GM10248 (cell line): ENCODE measurements at regions not wholly inside any gene's neighbourhood (a gene's known extent, or its start where the extent isn't known, plus 50 kb on each side); places are given as distances from the start of the nearest gene placed in this dataset.

ENCODE experiments used
- CTCF ChIA-PET: fragments of 300-600 bp; sonication (Branson Sonifier 250); formaldehyde crosslinking; extraction: SDS; loops from one replicate; lab custom pipeline; 2021; ENCODE audit warnings: antibody characterized with exemption; lab: Yijun Ruan, JAX
- POLR2A ChIA-PET: fragments of 350-650 bp; sonication (Branson Sonifier 250); formaldehyde crosslinking; extraction: SDS; loops from one replicate; lab custom pipeline; 2020; ENCODE audit warnings: antibody characterized with exemption; lab: Yijun Ruan, JAX
- DNase-seq: peaks from one replicate; pipeline ENCODE4 v3.0.0; 2012; ENCODE audit errors: extremely low spot score
- TF ChIP-seq, protein P1 (sequence below): IDR thresholded peaks from 2 replicates; pipeline ENCODE4 v1.5.1; 2012; ENCODE audit warnings: mild to moderate bottlenecking, low read depth; ENCODE audit errors: extremely low read depth, missing control alignments, control extremely low read depth

DNA sequence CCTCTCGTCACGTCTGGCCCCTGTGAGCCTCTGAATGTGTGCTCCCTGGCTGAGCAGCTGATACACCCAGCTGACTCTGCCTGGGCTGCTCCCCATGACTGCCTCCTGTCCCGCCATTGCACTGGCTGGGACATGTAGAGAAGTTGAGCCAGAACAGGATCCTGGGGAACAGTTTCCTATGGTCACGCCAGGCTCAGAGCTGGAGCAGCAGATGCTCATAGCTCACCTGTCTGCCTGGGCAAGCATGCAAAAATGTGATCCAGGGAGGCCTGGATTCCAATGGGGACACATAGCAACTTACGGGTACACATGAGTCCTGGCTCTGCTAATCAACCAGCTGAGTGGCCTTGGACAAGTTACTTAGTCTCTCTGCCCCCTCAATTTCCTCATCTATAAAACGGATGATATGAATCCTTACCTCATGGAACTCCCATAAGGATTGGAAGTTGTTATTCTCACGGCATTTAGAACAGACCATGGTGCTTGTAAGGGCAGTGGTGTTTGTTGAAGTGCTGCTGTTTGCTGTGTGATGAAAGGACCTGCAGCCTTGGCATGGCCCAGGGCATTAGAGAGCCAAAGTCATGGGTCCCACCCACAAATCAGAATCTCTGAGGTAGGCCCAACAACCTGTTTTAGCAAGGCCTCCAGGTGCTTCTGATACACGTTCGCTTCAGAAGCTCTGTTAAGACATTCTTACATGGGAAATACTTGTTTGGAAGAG is 150.3 kb upstream of the VANGL1 start:
- TF ChIP-seq, protein P1, sequence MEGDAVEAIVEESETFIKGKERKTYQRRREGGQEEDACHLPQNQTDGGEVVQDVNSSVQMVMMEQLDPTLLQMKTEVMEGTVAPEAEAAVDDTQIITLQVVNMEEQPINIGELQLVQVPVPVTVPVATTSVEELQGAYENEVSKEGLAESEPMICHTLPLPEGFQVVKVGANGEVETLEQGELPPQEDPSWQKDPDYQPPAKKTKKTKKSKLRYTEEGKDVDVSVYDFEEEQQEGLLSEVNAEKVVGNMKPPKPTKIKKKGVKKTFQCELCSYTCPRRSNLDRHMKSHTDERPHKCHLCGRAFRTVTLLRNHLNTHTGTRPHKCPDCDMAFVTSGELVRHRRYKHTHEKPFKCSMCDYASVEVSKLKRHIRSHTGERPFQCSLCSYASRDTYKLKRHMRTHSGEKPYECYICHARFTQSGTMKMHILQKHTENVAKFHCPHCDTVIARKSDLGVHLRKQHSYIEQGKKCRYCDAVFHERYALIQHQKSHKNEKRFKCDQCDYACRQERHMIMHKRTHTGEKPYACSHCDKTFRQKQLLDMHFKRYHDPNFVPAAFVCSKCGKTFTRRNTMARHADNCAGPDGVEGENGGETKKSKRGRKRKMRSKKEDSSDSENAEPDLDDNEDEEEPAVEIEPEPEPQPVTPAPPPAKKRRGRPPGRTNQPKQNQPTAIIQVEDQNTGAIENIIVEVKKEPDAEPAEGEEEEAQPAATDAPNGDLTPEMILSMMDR = no peak
- DNase-seq = no peak
- POLR2A ChIA-PET = no interaction called here
- CTCF ChIA-PET = interaction anchor here (1.4 kb wide), 1 partner anchor 22 kb away, joined by 4 read pairs; no protein-coding TSS in a partner anchor

DNA sequence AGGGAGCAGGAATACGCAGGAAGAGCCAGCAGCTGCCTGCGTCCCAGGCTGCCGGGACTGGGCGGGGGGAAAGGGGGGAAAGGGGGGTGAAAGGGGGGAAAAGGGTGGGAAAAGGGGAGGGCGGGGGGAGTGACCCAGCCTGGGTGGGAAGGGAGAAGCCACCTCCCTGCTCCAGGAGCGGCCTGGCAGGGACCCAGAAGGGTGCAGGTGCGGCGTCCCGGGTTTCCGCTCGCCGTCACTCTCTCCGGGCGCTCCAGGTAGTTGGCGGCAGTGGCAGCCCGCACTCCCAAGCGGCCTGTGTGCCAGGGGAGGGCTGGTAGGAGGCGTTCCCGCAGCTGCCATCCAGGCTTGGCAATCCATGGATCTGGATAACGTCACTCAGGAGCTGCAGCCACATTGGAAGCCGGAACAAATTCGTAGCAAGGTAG is 141.0 kb upstream of the NGF start:
- DNase-seq = no peak
- CTCF ChIA-PET = no interaction called here
- TF ChIP-seq, protein P1 = no peak
- POLR2A ChIA-PET = no interaction called here

GRCh38 chr1:115477071-115477470 is 139.0 kb upstream of the NGF start:
- POLR2A ChIA-PET = no interaction called here
- TF ChIP-seq, protein P1 = no peak
- DNase-seq = no peak
- CTCF ChIA-PET = interaction anchor here (2.7 kb wide), 1 partner anchor 12 kb away, joined by 8 read pairs; no protein-coding TSS in a partner anchor

GRCh38 chr1:115476616-115477015 is 138.6 kb upstream of the NGF start:
- ChIA-PET CTCF (interaction anchor here (2.7 kb wide), 1 partner anchor 11 kb away, joined by 8 read pairs; no protein-coding TSS in a partner anchor), POLR2A (no interaction called here)
- TF ChIP-seq, protein P1 = no peak
- no peak for DNase-seq

GRCh38 chr1:115475901-115476300 is 137.9 kb upstream of the NGF start:
- no peak for DNase-seq
- POLR2A ChIA-PET = no interaction called here
- TF ChIP-seq, protein P1 = no peak
- CTCF ChIA-PET = interaction anchor here (2.7 kb wide), 1 partner anchor 10 kb away, joined by 8 read pairs; no protein-coding TSS in a partner anchor

DNA sequence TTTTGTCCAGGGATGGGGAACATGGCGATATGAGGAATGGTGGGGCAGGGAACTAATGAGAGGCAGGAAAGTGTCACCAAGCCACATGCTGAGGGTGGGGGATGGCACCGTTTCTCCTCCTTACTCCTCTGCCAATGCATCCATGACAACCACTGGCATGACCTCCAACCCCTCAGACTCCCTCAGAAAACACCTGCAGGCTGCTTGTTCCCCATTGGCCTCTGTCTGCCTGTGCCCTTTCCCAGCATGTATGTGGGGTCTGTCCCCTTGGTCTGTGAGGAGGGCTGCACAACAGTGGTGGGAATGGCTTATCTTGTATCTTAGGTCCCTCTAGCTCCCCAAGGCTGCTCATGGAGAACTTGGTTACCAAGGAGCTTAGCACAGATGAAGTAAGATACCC is 137.2 kb upstream of the NGF start:
- POLR2A ChIA-PET = no interaction called here
- CTCF ChIA-PET = interaction anchor here (2.7 kb wide), 1 partner anchor 10 kb away, joined by 8 read pairs; no protein-coding TSS in a partner anchor
- DNase-seq = no peak
- TF ChIP-seq, protein P1 = no peak
